A673 (cell line): ENCODE measurements at regions not wholly inside any gene's neighbourhood (a gene's known extent, or its start where the extent isn't known, plus 50 kb on each side); places are given as distances from the start of the nearest gene placed in this dataset.

Experiments used
- BruUV-seq: library from RNA; stranded (reverse); fragments of 400-500 nt; replicated peaks from 2 replicates; lab custom pipeline; 2021; lab: Mats Ljungman, UMichigan
- CTCF ChIA-PET: fragments of 300-600 bp; sonication (Branson Sonifier 250); formaldehyde crosslinking; loops from one replicate; lab custom pipeline; 2022; ENCODE audit warnings: antibody characterized with exemption; lab: Charles Lee
- POLR2A ChIA-PET: fragments of 300-600 bp; sonication (Branson Sonifier 250); formaldehyde crosslinking; loops from one replicate; lab custom pipeline; 2022; ENCODE audit warnings: antibody characterized with exemption; ENCODE audit not compliant: low non-redundant PET; lab: Charles Lee
- DNase-seq: peaks from one replicate; pipeline ENCODE4 v3.0.0-alpha.2; 2015; ENCODE audit warnings: low spot score
- H3K27ac ChIP-seq: fragments of 200-600 bp; sonication (generic); 2 replicates; pipeline ENCODE4 v1.5.1; 2016; ENCODE audit warnings: mixed run types, low read depth, mild to moderate bottlenecking, mixed read lengths, antibody characterized with exemption, low read length; ENCODE audit not compliant: poor library complexity, severe bottlenecking
- H3K27me3 ChIP-seq: fragments of 200-600 bp; sonication (generic); replicated peaks from 2 replicates; pipeline ENCODE4 v1.6.1; 2017; ENCODE audit warnings: mixed run types, low read depth, mild to moderate bottlenecking, mixed read lengths, antibody characterized with exemption, low read length; ENCODE audit not compliant: insufficient read depth, poor library complexity
- H3K36me3 ChIP-seq: fragments of 200-600 bp; sonication (generic); 2 replicates; pipeline ENCODE4 v1.6.1; 2016; ENCODE audit warnings: mixed run types, mild to moderate bottlenecking, mixed read lengths, antibody characterized with exemption, low read length; ENCODE audit not compliant: insufficient read depth, poor library complexity, severe bottlenecking
- H3K4me1 ChIP-seq: fragments of 200-600 bp; sonication (generic); 2 replicates; pipeline ENCODE4 v1.6.1; 2017; ENCODE audit warnings: mixed run types, mild to moderate bottlenecking, mixed read lengths, antibody characterized with exemption, low read length; ENCODE audit not compliant: insufficient read depth, poor library complexity, severe bottlenecking
- H3K4me3 ChIP-seq: fragments of 200-600 bp; sonication (generic); 2 replicates; pipeline ENCODE4 v1.5.1; 2016; ENCODE audit warnings: low read depth, mixed run types, mild to moderate bottlenecking, mixed read lengths, low read length; ENCODE audit not compliant: poor library complexity, severe bottlenecking
- H3K9me3 ChIP-seq: fragments of 200-600 bp; sonication (generic); 2 replicates; pipeline ENCODE4 v1.6.1; 2016; ENCODE audit warnings: mixed run types, low read depth, mild to moderate bottlenecking, mixed read lengths, antibody characterized with exemption, low read length; ENCODE audit not compliant: poor library complexity, severe bottlenecking
- CTCF ChIP-seq: fragments of 300-800, 200-600 bp; sonication (generic); conservative IDR thresholded peaks from 2 replicates; pipeline ENCODE4 v1.5.1; 2017; ENCODE audit warnings: low read depth, mild to moderate bottlenecking, antibody characterized with exemption, low read length, moderate library complexity, mixed read lengths
- EZH2 ChIP-seq: fragments of 200-600 bp; sonication (generic); IDR thresholded peaks from 2 replicates; pipeline ENCODE4 v1.6.1; 2017; ENCODE audit warnings: borderline replicate concordance, low read depth, mild to moderate bottlenecking, mixed read lengths, antibody characterized with exemption, low read length; ENCODE audit not compliant: poor library complexity, severe bottlenecking
- intact Hi-C: fragments of 100-400 bp; cut with micrococcal nuclease; formaldehyde crosslinking; loops from one replicate; pipeline ENCODE4 v1.10.0; 2022; ENCODE audit not compliant: unreplicated experiment

- no peaks in the 10 kb centered on the region for H3K27me3 ChIP-seq
- no peaks in the 10 kb centered on the region for H3K4me1 ChIP-seq
- ChIA-PET CTCF (no interaction called here), POLR2A (no interaction called here)
- no peak overlapping the region for H3K4me3 ChIP-seq
- no TSS peak for BruUV-seq
- no peaks in the 10 kb centered on the region for H3K36me3 ChIP-seq
- H3K27ac ChIP-seq = no peak overlapping the region
- intact Hi-C loops = no loop called here
- H3K9me3 ChIP-seq = no peaks in the 10 kb centered on the region
- no peak for TF ChIP-seq EZH2
- TF ChIP-seq CTCF = no peak
- DNase-seq = no peak
Observed at GRCh38 chr14:97594306-97594705, 797.1 kb downstream of the VRK1 start.

DNA sequence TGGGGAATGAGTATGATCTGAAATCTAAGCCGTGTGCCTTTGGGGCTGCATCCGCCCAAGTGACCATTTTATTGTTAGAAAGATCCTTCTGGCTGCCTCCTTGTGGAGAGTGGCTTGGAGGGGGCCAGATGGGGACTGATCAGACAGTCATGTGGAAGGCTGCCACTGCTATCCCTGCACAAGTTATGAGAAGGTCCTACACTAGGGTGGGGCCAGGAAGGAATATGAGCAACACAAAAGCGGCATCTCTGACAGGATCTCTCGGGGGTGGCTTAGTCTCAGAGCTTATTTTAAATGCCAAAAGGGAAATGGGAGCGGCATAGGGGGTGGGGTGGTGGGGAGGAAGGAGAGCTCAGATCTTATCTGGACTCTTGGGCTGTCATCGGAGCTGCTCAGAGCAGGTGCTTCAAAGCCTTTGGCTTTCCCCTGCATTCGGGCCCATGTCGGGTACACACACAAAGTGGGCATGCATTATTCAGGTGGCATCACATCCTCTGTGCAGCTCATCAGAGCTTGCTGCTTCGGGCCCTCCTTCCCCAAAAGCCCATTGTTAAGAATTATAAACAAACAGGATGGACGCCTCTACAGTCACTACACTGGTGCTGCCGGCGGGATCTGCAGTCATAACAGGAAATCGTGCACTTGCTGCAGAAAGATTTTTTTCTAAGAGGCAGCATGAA, 805.4 kb downstream of the VRK1 start:
- H3K4me1 ChIP-seq = no peaks in the 10 kb centered on the region
- intact Hi-C loops = no loop called here
- peaks cover 6% of the 10 kb centered on the region for H3K9me3 ChIP-seq
- no peak for TF ChIP-seq EZH2
- no peak for TF ChIP-seq CTCF
- H3K27me3 ChIP-seq = no peaks in the 10 kb centered on the region
- no peaks in the 10 kb centered on the region for H3K36me3 ChIP-seq
- no peak overlapping the region for H3K27ac ChIP-seq
- H3K4me3 ChIP-seq = no peak overlapping the region
- ChIA-PET POLR2A (no interaction called here), CTCF (no interaction called here)
- DNase-seq = no peak
- no TSS peak for BruUV-seq

DNA sequence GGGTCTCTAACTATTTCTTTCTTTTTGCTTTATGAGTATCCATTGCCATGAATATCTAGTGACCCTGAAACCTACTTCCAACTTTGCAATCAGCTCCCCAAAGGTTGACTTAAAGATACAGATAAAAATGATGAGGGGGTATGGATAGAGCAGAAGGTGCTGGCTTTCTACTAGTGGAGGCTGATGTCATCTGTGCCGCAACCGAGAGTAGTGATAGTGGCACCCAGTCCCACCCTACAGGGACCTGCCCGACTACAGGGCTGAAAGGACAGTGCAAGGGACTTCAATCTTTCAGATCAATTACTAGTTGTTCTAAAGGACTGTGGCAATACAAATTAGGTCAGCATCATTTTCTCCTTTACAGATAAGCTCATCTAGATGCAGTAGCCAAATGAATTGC, 806.0 kb downstream of the VRK1 start:
- H3K9me3 ChIP-seq = peaks cover 6% of the 10 kb centered on the region
- no peak overlapping the region for H3K27ac ChIP-seq
- no peak overlapping the region for H3K4me3 ChIP-seq
- intact Hi-C loops = no loop called here
- BruUV-seq = no TSS peak
- TF ChIP-seq EZH2 (no peak), CTCF (no peak)
- POLR2A ChIA-PET = no interaction called here
- no peaks in the 10 kb centered on the region for H3K27me3 ChIP-seq
- no peaks in the 10 kb centered on the region for H3K36me3 ChIP-seq
- H3K4me1 ChIP-seq = no peaks in the 10 kb centered on the region
- DNase-seq = no peak
- CTCF ChIA-PET = no interaction called here
